Fibroblast of lung (primary cell): ENCODE measurements at regions not wholly inside any gene's neighbourhood (a gene's known extent, or its start where the extent isn't known, plus 50 kb on each side); places are given as distances from the start of the nearest gene placed in this dataset.

Source experiments
- EZH2 ChIP-seq: IDR thresholded peaks from 2 replicates; pipeline ENCODE4 v1.5.1; 2012; ENCODE audit warnings: low read length, control low read depth, mild to moderate bottlenecking; ENCODE audit errors: missing control alignments
- TF ChIP-seq, protein P1 (sequence below), 2 donors: IDR thresholded peaks in 1 of 2; conservative IDR thresholded peaks in 1 of 2; 1 replicate in 1 of 2; 2 replicates in 1 of 2; pipeline ENCODE4 v1.5.1; 2011 to 2012; ENCODE audit warnings: low read length in 2 of 2, control low read depth in 1 of 2, inconsistent platforms in 1 of 2, low read depth in 1 of 2, mild to moderate bottlenecking in 1 of 2

GRCh38 chr16:54846766-54847165 lies 83.9 kb upstream of the IRX5 start:
- TF ChIP-seq, protein P1, sequence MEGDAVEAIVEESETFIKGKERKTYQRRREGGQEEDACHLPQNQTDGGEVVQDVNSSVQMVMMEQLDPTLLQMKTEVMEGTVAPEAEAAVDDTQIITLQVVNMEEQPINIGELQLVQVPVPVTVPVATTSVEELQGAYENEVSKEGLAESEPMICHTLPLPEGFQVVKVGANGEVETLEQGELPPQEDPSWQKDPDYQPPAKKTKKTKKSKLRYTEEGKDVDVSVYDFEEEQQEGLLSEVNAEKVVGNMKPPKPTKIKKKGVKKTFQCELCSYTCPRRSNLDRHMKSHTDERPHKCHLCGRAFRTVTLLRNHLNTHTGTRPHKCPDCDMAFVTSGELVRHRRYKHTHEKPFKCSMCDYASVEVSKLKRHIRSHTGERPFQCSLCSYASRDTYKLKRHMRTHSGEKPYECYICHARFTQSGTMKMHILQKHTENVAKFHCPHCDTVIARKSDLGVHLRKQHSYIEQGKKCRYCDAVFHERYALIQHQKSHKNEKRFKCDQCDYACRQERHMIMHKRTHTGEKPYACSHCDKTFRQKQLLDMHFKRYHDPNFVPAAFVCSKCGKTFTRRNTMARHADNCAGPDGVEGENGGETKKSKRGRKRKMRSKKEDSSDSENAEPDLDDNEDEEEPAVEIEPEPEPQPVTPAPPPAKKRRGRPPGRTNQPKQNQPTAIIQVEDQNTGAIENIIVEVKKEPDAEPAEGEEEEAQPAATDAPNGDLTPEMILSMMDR (conservative IDR thresholded peaks at IDR 0.05 in 1 of 2, IDR thresholded peaks at IDR 0.05 in 1 of 2; ENCODE audit: low read depth in 1 of 2, low read length in 2 of 2): no peak
- no peak for TF ChIP-seq EZH2
